ENCODE measurements at regions not wholly inside any gene's neighbourhood (a gene's known extent, or its start where the extent isn't known, plus 50 kb on each side); places are given as distances from the start of the nearest gene placed in this dataset.

DNA sequence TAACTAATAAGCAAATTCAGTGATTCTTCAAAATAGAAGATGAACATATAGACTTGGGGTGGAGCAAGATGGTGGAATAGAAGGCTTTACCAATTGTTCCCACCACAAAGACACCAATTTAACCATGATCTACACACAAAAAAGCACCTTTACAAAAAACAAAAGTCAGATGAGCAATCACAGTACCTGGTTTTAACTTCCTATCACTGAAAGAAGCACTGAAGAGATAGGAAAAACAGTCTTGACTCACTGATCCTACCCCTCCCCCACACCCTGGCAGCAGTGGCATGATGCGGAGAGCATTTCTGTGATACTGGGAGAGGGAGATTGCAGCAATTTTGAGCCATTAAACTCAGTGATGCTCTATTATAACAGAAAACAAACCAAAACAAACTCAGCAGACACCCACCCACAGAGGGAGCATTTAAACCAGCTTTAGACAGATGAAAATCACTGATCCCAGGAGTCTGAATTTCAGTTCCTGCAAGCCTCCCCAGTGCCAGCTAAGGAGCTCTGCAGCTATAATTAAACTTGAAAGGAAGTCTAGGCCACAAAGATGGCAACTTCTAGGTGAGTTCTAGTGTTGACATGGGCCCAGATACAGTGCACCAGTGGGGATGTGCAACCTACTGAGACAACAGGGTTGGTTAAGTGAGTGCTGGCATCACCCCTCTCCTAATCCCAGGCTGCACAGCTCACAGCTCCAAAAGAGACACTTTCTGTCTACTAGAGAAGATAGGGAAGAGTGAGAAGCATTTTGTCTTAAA, 161.8 kb upstream of the GRIA4 start:
- intact Hi-C loops (cut with DNase I) = no loop called here
- DNase-seq (ENCODE audit: low spot score) = no peak
- ATAC-seq = no peak

DNA sequence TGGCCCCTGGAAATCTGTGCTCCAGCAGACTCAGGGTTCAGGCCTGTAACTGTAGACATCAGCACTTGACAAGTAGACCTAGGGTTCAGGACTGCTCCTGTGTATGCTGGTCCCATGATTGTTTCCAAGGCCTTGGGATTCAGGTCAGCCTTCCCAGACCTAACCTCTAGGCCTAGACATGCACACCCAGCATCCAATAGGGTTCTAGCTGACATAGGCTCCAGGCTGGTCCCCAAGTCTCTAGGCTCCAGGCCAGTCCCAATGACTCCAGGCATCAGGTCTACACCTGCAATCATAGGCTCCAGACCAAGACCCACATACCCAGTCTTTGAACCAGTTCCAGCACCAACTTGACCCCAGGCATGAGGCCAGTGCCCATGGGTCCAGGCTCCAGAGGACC, 166.2 kb upstream of the GRIA4 start:
- DNase-seq (ENCODE audit: low spot score) = no peak

DNA sequence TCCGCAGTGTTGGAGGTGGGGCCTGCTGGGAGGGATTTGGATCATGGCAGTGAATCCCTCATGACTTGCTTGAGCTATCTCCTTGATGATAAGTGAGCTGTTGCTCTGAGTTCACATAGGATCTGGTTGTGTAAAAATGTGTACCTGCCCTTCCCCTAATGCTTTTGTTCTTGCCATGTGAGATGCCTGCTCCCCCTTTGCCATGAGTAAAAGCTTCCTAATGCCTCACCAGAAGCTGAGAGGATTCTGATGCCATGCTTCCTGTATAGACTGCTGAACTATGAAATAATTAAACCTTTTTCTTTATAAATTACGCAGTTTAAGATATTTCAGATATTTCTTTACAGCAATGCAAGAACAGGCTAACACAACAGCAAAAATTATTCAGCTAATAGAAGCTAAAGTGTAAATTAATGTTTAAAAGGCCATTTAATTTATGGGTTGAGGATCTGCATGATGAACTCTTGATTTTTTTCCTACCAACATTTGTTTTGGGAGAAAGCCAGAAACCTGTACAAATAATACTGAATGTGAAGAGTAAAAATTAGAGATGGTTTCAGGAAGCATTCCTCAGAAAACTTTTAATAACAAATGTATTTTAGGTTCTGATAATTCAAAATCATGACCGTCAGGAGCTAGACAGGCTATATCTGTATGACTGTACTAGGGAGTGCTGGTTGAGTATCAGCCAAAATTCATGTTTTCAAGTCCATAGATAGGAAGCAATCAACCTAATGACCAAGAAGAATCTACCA, 177.5 kb upstream of the GRIA4 start:
- intact Hi-C loops (cut with DNase I) = no loop called here
- DNase-seq (ENCODE audit: low spot score) = no peak
- ATAC-seq = no peak

More for the DNA sequence above, 166.2 kb upstream of the GRIA4 start:
- ATAC-seq = no peak
- intact Hi-C loops (cut with DNase I) = no loop called here

DNA sequence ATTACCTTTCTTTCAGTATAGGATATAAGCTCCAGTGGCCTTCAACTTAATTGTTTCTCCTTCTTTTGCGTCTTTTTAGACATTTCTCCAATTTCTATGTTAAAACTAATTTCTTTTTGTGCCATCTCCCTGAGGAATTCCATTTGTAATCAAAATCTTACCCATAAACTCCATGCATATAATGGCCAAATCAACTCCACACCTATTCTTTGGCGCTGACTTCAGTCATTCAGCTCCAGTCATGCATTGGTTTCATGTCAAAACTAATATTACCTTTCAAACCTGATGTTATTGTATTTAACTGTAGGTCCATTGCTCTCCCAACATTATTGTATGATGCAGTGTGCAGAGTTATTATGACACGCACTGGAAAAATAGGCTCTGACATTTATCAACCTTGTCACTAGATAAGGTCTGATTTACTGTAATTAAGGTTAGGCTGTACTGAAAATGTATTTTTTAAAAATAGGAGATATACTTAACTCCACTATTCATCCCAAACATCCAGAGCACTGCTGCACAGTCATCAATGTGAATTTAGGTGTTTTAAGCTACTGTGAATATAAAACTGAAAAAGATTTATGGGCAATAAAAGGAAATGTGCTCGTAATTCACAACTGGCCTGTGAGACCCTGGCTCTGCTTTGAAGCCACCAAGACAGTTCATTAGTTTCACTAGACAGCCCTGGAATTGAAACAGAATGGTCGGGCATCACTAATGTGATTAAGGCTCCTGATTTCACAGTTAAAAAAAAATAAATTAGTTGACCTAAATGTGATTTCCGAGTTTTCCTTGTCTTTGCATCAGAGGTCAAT, 180.6 kb upstream of the GRIA4 start:
- DNase-seq (ENCODE audit: low spot score) = no peak
- ATAC-seq = no peak
- intact Hi-C loops (cut with DNase I) = no loop called here

DNA sequence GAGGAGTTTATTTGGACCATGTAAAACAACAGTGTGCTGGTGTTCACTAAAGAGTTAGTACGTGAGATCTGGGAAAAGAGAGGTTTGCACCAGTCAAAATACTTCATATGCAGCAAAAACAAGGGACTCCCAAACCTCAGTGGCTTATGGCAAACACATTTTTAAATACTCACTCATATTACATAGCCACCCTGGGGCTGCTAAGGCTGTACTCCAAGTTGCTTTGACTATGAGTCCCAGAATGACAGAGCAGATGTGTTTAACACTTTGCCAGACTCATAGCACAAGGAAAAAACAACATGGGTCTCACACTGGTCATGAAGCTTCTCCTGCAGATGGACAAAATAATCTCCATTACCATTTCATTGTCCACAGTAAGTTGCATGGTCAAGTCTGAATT, 202.8 kb upstream of the GRIA4 start:
- intact Hi-C loops (cut with DNase I) = no loop called here
- no peak for DNase-seq (ENCODE audit: low spot score)
- no peak for ATAC-seq

DNA sequence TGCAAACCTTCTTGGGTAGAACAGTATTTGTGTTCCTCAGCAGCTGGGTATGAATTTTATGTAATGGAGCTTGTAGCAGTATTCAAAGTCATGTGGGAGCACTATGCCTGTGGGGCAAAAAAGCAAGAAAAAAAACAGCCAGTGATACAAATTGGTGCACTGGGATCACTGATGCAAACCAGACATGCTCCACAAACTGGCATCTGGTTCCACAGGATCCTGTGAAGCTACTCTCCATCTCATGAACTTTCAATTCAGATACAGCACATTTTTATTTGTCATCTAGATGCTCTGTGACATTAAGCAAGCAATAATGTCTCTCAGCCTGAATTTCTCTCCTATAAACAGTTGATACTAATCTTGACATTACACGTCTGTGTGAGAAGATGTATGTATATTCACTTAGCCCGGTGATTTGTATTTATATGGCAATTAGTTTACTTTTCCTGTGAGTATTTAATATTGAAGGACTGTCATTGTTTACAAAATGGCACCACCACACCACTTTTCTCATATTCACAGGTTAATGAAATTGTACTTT, 208.5 kb upstream of the GRIA4 start:
- intact Hi-C loops (cut with DNase I) = no loop called here

DNA sequence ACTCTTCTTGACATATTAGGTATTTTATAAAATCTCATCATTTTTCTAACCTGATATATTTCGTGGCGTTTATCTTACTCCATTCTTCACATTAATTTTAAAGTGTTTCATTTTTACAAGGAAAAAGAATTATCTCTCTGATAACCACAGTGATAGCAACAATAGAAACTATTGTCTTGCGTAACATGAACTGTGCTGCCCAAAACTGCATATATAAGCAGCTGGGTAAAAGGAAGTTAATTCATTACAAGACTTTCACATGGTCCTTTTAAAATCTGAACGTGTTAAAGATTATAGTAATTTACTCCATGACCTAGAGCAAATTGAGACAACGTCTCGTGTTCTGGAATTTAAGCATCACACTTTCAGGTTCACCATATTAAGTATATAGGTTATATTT, 210.4 kb upstream of the GRIA4 start:
- ATAC-seq (no peak), DNase-seq (ENCODE audit: low spot score) (no peak)
- intact Hi-C loops (cut with DNase I) = no loop called here

More for the DNA sequence above, 208.5 kb upstream of the GRIA4 start:
- DNase-seq (ENCODE audit: low spot score) (no peak), ATAC-seq (no peak)

DNA sequence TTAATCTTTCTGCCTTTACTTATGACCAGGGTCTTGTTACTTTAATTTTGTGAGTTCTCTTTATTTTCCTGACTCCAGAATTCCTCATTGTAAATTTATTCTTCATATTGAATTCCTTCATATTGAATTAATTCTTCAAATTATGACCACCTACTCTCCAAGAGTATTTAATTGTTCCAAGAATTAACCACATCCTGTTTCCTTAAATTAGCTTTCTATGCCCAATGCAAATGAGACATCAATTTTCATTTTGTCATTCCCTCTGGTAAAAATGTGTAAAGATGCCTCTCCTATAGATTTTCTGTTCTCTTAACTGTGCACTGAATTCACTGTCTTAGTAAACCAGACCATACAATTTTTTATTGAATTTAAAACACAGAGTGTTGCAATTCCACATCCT, 211.2 kb upstream of the GRIA4 start:
- intact Hi-C loops (cut with DNase I) = no loop called here
- ATAC-seq = no peak
- DNase-seq (ENCODE audit: low spot score) = no peak

DNA sequence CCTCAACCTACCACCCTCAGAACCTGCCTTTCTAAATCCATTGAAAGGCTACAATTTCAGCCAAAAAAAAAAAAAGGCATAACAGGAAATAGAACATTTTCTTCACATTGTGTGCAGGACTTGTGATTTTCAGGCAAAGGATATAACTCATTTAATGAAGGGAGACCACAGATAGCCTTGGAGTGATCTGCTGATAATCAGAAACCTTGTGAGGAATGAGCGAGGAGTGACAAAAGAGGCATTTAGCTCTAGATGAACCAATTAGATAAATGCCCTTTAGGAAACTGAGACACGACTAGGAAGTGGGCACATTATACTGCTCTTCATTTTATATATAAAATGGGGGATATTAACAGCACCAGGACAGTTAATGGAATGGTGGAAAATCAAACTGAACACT, 216.5 kb upstream of the GRIA4 start:
- ATAC-seq (no peak), DNase-seq (ENCODE audit: low spot score) (no peak)
- intact Hi-C loops (cut with DNase I) = no loop called here

DNA sequence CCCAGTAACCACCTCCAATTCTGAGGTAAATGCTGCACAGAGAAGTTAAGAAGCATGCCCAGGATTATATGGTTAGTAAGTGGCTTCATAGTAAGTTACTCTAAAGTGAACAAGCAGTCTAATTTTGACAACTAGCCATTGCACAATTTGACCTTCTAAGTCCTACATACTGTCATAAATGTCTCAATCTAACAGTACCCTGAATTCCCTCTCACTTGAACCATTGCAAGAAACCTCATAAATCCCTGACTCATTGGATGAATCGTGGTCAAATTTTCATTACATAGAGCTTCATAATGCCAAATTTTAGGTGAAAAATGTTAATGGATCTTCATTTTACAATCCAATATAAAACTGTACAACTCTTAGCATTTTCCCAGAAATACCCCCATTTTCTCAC, 217.3 kb upstream of the GRIA4 start:
- DNase-seq (ENCODE audit: low spot score) (no peak), ATAC-seq (no peak)
- intact Hi-C loops (cut with DNase I) = no loop called here

DNA sequence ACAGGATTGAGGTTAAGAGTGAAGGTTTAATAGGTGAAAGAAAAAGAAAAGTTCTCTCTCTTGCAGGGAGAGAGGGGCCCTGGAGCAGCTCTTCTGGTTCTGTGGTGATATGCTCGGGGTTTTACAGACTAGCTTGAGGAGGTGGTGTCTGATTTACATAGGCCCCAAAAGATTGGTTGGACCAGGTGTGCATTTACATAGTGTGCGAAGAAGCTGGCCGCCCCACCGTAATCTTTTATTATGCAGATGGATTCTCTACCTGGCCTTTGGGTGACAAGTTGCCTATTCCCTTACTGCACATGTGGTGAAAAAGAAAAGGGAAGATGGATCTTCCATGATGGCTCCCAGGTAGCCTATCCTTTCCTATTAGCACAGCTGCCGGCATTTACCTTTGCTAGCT, 219.9 kb upstream of the GRIA4 start:
- ATAC-seq (no peak), DNase-seq (ENCODE audit: low spot score) (no peak)
- intact Hi-C loops (cut with DNase I) = no loop called here

DNA sequence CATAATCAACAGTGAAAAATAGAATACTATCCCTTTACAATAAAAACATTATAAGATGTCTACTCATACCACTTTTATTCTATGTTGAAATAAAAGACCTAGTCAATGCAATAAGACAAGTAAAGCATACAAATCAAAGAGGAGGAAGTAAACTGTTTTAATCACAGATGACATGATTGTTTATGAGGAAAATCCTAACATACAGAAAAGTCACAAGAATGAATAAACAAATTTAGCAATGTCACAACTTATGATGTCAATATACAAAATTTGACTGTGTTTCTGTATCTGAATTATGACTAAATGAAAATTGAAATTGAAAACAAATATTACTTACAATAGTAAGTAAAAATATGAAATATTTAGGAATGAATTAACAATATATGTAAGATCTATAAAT, 221.9 kb upstream of the GRIA4 start:
- DNase-seq (ENCODE audit: low spot score) (no peak), ATAC-seq (no peak)
- intact Hi-C loops (cut with DNase I) = no loop called here

DNA sequence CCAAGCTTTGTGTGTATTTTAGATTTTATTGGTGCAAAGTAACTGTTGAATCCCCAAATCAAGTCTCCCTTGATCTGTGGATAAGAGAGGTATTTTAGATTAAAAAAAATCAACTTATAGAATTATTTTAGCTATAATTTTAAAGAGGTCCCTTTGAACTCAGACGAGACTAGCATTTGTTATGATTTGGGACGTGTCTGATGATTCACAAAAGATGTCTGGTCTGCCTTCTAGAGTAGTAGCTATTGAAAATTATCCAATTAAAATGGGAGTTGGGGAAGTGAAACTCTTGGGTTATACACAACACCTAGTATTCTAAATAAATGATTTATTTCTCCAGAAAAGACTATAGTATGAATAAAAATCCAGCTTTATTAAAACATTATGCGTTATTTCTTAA, 227.9 kb upstream of the GRIA4 start:
- intact Hi-C loops (cut with DNase I) = no loop called here
- DNase-seq (ENCODE audit: low spot score) (no peak), ATAC-seq (no peak)

DNA sequence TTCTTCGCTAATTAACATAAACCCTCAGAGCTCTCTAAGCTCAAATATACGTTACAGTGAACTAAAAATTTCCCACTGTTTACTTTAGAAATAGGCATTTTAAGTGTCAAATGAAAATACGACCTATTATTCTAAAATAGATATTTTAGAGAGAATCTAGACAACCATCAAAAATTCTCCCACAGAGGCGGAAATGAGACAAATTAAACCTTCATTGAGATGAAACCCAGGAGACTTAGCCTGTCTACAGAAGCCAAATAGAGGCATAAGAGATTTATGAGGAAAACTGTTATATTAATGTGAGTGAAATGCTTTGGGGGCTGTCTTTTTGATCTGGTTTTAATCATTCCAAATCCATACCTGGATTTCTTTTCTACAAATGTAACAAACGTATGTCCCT, 232.0 kb upstream of the GRIA4 start:
- DNase-seq (ENCODE audit: low spot score) = no peak
- intact Hi-C loops (cut with DNase I) = no loop called here
- ATAC-seq = no peak

DNA sequence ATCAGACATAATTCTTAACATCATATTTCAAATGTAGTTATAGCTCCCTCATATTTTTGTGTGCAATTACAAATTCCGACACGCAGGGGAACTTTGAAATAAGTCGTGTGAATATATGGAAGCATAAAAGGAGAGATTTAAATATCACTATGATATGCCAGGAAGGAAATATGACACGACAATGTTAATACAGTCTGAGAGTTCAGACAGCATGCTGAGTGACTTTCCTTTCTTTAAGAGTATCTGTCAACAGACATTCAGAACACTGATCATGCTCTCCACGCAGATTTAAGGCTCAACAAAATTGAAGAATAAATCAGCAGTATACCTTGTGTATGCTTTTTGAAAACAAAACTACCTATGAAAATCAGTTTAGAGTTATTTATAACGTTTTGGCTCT, 232.6 kb upstream of the CARD18 start:
- DNase-seq (ENCODE audit: low spot score) (no peak), ATAC-seq (no peak)
- intact Hi-C loops (cut with DNase I) = no loop called here

DNA sequence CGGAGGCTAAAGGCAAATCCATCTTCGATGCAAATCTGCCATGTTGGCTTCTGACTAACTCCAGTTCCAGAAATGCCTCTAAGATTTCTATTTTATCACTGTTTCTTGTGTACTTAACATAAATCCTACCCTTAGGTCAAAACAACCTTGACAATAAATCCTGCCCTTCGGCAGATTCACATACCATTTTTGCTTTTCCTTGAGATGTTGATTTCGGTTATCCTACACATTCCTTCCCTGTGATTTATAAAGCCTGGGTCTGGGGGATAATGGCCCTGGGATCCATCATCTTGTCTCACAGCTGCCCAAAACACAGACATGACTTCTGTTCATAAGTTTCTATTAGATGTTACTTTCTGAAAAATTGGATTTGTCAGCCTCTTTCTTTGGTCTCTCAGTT, 231.7 kb upstream of the CARD18 start:
- intact Hi-C loops (cut with DNase I) = no loop called here
- no peak for DNase-seq (ENCODE audit: low spot score)
- ATAC-seq = no peak

DNA sequence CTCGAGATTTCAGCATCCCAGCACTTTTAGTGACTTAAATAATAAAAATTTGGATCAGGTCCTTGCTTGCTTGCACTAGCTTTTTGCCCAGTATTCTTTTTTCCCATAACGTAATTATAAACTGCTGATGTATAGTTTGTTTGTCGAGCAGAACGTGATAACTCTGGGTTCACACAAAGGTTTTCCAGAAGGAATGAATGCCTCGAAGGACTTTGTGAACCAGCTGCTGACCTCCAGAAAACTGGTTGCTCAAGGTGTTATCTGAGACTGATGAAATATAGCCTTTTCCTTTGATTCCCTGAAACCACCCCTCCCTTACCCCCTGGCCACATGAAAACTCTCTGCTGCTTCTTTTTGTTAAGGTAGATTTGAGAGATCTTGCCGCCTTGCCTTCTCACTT, 229.1 kb upstream of the CARD18 start:
- ATAC-seq (no peak), DNase-seq (ENCODE audit: low spot score) (no peak)
- intact Hi-C loops (cut with DNase I) = no loop called here

DNA sequence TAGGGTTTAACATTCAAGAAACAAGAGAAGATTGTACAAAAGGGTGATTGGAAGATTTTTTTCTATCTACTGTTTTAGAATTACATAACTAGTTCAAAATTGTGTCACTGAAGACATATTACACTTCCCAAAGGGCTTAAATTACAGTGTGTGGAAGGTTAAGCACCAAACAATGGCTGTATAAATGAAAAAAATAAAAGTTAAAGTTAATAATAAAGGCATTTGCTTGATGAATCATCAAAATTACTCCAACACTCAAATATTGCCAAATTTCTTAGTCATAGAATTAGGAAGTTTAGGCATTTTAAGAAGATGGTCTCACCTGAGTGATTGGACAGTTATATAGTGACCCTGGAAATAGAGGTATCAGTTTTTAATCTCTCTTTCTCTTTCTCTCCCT, 227.6 kb upstream of the CARD18 start:
- intact Hi-C loops (cut with DNase I) = no loop called here
- no peak for DNase-seq (ENCODE audit: low spot score)
- no peak for ATAC-seq

DNA sequence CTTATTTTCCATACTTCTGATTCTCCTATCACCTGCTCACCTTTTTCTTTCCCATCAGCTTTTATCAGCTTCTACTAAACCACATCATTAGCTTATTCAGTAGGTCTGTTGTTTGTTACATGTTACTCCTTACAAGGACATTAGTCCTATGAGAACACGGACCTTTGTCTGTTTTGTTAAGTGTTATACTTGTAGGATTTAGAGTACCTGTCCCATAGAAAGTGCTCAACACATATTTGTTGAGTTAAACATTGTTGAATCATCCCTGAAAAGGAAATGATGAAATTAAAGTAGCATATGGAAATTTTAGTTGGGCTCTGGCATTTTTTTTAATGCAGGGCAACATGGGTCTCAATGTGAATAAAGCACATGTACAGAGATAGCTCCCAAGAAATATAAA, 222.1 kb upstream of the CARD18 start:
- intact Hi-C loops (cut with DNase I) = no loop called here
- DNase-seq (ENCODE audit: low spot score) (no peak), ATAC-seq (no peak)

DNA sequence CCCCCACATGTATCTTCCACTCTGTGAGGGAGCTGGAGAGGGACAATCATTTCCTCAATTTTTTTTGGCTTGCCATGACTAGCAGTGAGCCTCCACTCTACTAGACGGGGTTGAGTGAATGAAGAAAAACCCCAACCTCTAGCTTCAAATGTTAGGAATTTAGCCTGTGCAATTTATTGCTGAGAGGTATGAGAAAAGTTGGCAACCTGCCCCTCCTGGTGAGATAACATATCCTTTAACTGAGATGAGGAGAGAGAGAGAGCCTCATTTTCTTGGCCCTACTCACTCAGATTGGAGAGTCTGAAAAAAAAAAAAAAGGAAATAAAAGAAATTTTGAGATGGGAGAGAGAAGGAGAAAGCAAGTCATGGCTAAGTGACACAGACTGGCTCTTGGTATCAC, 218.2 kb upstream of the CARD18 start:
- intact Hi-C loops (cut with DNase I) = no loop called here
- no peak for ATAC-seq
- no peak for DNase-seq (ENCODE audit: low spot score)

Measured in sciatic nerve (tissue), 2 donors.